ENCODE measurements at regions not wholly inside any gene's neighbourhood (a gene's known extent, or its start where the extent isn't known, plus 50 kb on each side); places are given as distances from the start of the nearest gene placed in this dataset.
"Not testable (repeated sequence)": the region's sequence is repeated elsewhere in the genome, so short reads cannot be mapped to it uniquely, and the experiment has no call there.

- TF ChIP-seq CTCF (CRISPR knock-in tag; IDR thresholded peaks at IDR 0.05); ZNF3 (CRISPR knock-in tag; IDR thresholded peaks at IDR 0.05); FOXO1 (CRISPR knock-in tag; IDR thresholded peaks at IDR 0.05); ZNF766 (CRISPR knock-in tag; IDR thresholded peaks at IDR 0.05; ENCODE audit: borderline replicate concordance); SMARCC2 (IDR thresholded peaks at IDR 0.05): not testable (repeated sequence)
- TF ChIP-seq, protein P1, sequence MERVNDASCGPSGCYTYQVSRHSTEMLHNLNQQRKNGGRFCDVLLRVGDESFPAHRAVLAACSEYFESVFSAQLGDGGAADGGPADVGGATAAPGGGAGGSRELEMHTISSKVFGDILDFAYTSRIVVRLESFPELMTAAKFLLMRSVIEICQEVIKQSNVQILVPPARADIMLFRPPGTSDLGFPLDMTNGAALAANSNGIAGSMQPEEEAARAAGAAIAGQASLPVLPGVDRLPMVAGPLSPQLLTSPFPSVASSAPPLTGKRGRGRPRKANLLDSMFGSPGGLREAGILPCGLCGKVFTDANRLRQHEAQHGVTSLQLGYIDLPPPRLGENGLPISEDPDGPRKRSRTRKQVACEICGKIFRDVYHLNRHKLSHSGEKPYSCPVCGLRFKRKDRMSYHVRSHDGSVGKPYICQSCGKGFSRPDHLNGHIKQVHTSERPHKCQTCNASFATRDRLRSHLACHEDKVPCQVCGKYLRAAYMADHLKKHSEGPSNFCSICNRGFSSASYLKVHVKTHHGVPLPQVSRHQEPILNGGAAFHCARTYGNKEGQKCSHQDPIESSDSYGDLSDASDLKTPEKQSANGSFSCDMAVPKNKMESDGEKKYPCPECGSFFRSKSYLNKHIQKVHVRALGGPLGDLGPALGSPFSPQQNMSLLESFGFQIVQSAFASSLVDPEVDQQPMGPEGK (CRISPR knock-in tag; IDR thresholded peaks at IDR 0.05) = not testable (repeated sequence)
- TF ChIP-seq, protein P2, sequence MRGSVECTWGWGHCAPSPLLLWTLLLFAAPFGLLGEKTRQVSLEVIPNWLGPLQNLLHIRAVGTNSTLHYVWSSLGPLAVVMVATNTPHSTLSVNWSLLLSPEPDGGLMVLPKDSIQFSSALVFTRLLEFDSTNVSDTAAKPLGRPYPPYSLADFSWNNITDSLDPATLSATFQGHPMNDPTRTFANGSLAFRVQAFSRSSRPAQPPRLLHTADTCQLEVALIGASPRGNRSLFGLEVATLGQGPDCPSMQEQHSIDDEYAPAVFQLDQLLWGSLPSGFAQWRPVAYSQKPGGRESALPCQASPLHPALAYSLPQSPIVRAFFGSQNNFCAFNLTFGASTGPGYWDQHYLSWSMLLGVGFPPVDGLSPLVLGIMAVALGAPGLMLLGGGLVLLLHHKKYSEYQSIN (CRISPR knock-in tag; IDR thresholded peaks at IDR 0.05; ENCODE audit: borderline replicate concordance) = not testable (repeated sequence)
Measured at GRCh38 chr2:87674729-87675128, 73.2 kb upstream of the PLGLB2 start.
